ENCODE measurements at regions not wholly inside any gene's neighbourhood (a gene's known extent, or its start where the extent isn't known, plus 50 kb on each side); places are given as distances from the start of the nearest gene placed in this dataset.

DNA sequence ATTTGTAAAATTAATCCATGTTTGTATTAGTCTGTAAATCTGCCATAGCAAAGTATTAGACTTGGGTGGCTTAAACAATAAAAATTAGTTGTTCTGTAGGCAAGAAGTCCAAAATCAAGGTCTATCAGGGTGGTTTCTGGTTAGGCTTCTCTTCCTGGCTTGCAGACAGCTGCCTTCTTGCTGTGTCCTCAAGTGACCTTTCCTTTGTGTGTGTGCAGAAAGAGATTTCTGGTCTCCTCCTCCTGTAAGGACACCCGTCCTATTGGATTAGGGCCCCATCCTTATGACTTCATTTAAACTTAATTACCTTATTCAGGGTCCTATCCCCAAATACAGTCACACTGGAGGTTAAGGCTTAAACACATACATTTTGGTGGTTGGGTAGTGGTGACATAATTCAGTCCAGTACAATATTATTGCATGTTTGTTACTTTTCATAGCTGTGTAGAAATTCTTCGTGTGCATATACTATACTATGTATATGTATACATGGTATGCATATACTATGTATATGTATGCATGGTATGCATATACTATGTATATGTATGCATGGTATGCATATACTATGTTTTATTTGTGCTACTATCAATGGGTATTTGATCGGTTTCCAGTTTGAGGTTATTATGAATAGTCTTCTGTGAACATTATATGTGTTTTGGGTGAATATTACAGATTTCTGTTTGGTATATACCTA is 57.9 kb upstream of the RNU6-1 start:
- TF ChIP-seq, protein P1, sequence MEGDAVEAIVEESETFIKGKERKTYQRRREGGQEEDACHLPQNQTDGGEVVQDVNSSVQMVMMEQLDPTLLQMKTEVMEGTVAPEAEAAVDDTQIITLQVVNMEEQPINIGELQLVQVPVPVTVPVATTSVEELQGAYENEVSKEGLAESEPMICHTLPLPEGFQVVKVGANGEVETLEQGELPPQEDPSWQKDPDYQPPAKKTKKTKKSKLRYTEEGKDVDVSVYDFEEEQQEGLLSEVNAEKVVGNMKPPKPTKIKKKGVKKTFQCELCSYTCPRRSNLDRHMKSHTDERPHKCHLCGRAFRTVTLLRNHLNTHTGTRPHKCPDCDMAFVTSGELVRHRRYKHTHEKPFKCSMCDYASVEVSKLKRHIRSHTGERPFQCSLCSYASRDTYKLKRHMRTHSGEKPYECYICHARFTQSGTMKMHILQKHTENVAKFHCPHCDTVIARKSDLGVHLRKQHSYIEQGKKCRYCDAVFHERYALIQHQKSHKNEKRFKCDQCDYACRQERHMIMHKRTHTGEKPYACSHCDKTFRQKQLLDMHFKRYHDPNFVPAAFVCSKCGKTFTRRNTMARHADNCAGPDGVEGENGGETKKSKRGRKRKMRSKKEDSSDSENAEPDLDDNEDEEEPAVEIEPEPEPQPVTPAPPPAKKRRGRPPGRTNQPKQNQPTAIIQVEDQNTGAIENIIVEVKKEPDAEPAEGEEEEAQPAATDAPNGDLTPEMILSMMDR (IDR thresholded peaks at IDR 0.05) = no peak
- TF ChIP-seq EP300 (IDR thresholded peaks at IDR 0.05) = no peak
- TF ChIP-seq POLR2A (IDR thresholded peaks at IDR 0.05) = no peak
